ENCODE measurements at regions not wholly inside any gene's neighbourhood (a gene's known extent, or its start where the extent isn't known, plus 50 kb on each side); places are given as distances from the start of the nearest gene placed in this dataset.

DNA sequence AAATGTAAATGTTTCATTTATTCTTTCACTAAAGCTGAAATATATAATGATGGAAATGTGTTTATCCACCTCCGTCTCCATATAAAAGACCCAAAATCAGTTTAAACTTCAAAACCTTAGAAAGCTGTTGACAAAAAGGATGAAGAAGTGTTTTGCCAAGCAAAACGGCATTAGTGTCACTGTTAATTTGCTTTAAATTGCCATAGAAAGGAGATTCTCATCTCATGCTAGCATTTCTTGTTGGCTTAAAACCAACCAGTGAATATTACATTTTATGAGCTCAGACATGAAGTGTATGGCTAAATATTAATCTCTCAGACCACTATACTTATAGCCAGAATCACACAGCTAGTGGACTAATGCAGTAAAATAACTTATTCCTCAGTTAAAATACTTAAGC is 398.8 kb downstream of the KIF2B start:
- BruUV-seq (replicated peaks): no TSS peak

More for the DNA sequence above, 398.8 kb downstream of the KIF2B start:
- no peak overlapping the region for H3K23ac ChIP-seq (ENCODE audit: low read depth, low read length)
- no peaks in the 10 kb centered on the region for H3K79me1 ChIP-seq (ENCODE audit: low read depth in 1 of 2, low read length in 2 of 2)
- no peak overlapping the region for H3K27ac ChIP-seq (ENCODE audit: insufficient read depth, low read length)
- H2AFZ ChIP-seq (replicated peaks; ENCODE audit: low read length, poor library complexity): no peak overlapping the region
- DNase-seq (no peak), ATAC-seq (ENCODE audit: low read depth) (no peak)
- H2BK120ac ChIP-seq (ENCODE audit: low read depth, low read length): no peak overlapping the region
- no peak overlapping the region for H2AK5ac ChIP-seq (ENCODE audit: low read depth, low read length)
- H3K9ac ChIP-seq (ENCODE audit: low read depth, low read length): no peak overlapping the region
- in situ Hi-C loops (cut with MboI; ENCODE audit: low sequenced_read_pairs) (no loop called here), intact Hi-C loops (cut with micrococcal nuclease) (no loop called here), dilution Hi-C loops (cut with HindIII; ENCODE audit: low sequenced_read_pairs, unreplicated experiment) (no loop called here)
- no peak overlapping the region for H2BK15ac ChIP-seq (ENCODE audit: low read depth, low read length)
- no peak overlapping the region for H3K14ac ChIP-seq (replicated peaks; ENCODE audit: low read depth, low read length)
- H3K36me3 ChIP-seq (ENCODE audit: control insufficient read depth, insufficient read depth, low read length): no peaks in the 10 kb centered on the region
- no peaks in the 10 kb centered on the region for H3K9me1 ChIP-seq (ENCODE audit: insufficient read depth, low read length)
- H4K91ac ChIP-seq (ENCODE audit: insufficient read depth, low read depth, low read length): no peak overlapping the region
- no peak overlapping the region for H4K8ac ChIP-seq (ENCODE audit: low read depth in 2 of 2, low read length in 2 of 2)
- H2AK9ac ChIP-seq (replicated peaks; ENCODE audit: low read depth, low read length, poor library complexity): no peak overlapping the region
- H3K4ac ChIP-seq (ENCODE audit: low read depth, low read length): no peak overlapping the region
- WGBS, 2 experiments (ENCODE audit: extremely low coverage in 2 of 2, insufficient read length in 1 of 2): no CpG with 5 or more reads among the region's 2 CpGs
- ChIA-PET POLR2A (ENCODE audit: unreplicated experiment) (no interaction called here), CTCF (no interaction called here)
- TF ChIP-seq, protein P1, sequence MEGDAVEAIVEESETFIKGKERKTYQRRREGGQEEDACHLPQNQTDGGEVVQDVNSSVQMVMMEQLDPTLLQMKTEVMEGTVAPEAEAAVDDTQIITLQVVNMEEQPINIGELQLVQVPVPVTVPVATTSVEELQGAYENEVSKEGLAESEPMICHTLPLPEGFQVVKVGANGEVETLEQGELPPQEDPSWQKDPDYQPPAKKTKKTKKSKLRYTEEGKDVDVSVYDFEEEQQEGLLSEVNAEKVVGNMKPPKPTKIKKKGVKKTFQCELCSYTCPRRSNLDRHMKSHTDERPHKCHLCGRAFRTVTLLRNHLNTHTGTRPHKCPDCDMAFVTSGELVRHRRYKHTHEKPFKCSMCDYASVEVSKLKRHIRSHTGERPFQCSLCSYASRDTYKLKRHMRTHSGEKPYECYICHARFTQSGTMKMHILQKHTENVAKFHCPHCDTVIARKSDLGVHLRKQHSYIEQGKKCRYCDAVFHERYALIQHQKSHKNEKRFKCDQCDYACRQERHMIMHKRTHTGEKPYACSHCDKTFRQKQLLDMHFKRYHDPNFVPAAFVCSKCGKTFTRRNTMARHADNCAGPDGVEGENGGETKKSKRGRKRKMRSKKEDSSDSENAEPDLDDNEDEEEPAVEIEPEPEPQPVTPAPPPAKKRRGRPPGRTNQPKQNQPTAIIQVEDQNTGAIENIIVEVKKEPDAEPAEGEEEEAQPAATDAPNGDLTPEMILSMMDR (conservative IDR thresholded peaks at IDR 0.05; ENCODE audit: low read depth, low read length): no peak
- TF ChIP-seq, protein P2, sequence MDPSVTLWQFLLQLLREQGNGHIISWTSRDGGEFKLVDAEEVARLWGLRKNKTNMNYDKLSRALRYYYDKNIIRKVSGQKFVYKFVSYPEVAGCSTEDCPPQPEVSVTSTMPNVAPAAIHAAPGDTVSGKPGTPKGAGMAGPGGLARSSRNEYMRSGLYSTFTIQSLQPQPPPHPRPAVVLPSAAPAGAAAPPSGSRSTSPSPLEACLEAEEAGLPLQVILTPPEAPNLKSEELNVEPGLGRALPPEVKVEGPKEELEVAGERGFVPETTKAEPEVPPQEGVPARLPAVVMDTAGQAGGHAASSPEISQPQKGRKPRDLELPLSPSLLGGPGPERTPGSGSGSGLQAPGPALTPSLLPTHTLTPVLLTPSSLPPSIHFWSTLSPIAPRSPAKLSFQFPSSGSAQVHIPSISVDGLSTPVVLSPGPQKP (IDR thresholded peaks at IDR 0.05; ENCODE audit: borderline replicate concordance, low read depth, low read length): no peak
- TF ChIP-seq SMC3 (IDR thresholded peaks at IDR 0.05; ENCODE audit: low read depth, low read length) (no peak), POLR2A (IDR thresholded peaks at IDR 0.05; ENCODE audit: low read depth, low read length) (no peak)
- no peak overlapping the region for H3K56ac ChIP-seq (ENCODE audit: extremely low read depth, insufficient read depth, low read length)
- no peak overlapping the region for H3K4me2 ChIP-seq (ENCODE audit: low read depth, low read length)
- H3K4me1 ChIP-seq (ENCODE audit: control insufficient read depth, insufficient read depth, low read length): no peaks in the 10 kb centered on the region
- no peak overlapping the region for H3K18ac ChIP-seq (ENCODE audit: low read depth, low read length)
- no peak overlapping the region for H4K5ac ChIP-seq (ENCODE audit: low read depth, low read length)
- H3K27me3 ChIP-seq (ENCODE audit: control insufficient read depth, insufficient read depth, low read length): no peaks in the 10 kb centered on the region
- H2BK20ac ChIP-seq (ENCODE audit: low read depth, low read length): no peak overlapping the region
- H4K20me1 ChIP-seq (ENCODE audit: insufficient read depth, low read length): no peaks in the 10 kb centered on the region
- peaks cover 4% of the 10 kb centered on the region; the same call in 1 of the 2 replicates for H3K9me3 ChIP-seq (ENCODE audit: control insufficient read depth, insufficient read depth, low read length)
- no peak overlapping the region for H3K4me3 ChIP-seq (ENCODE audit: insufficient read depth, low read depth, low read length)
- H2BK5ac ChIP-seq (ENCODE audit: low read depth, low read length, poor library complexity, severe bottlenecking): no peak overlapping the region

All from IMR-90 (cell line).